Fibroblast of gingiva (primary cell): ENCODE measurements at regions not wholly inside any gene's neighbourhood (a gene's known extent, or its start where the extent isn't known, plus 50 kb on each side); places are given as distances from the start of the nearest gene placed in this dataset.
"Not testable (repeated sequence)": the region's sequence is repeated elsewhere in the genome, so short reads cannot be mapped to it uniquely, and the experiment has no call there.

ENCODE experiments used
- DNase-seq: peaks from one replicate; pipeline ENCODE4 v3.0.0-alpha.2; 2011; ENCODE audit warnings: low read depth

- DNase-seq, result no peak
Measured at GRCh38 chr1:194930132-194930531, 1678.1 kb downstream of the KCNT2 start.

GRCh38 chr1:194929357-194929756 lies 1678.9 kb downstream of the KCNT2 start:
- no peak for DNase-seq

GRCh38 chr1:194919146-194919545 lies 1689.1 kb downstream of the KCNT2 start:
- DNase-seq, result no peak

- no peak for DNase-seq
Measured at GRCh38 chr1:194917769-194918168, 1690.5 kb downstream of the KCNT2 start.

- no peak for DNase-seq
Measured at GRCh38 chr1:194908643-194909042, 1699.6 kb downstream of the KCNT2 start.

- no peak for DNase-seq
Measured at GRCh38 chr1:194903524-194903923, 1704.7 kb downstream of the KCNT2 start.

- DNase-seq, result no peak
Measured at GRCh38 chr1:194889310-194889709, 1702.9 kb upstream of the B3GALT2 start.

- DNase-seq, result no peak
Measured at GRCh38 chr1:194870860-194871259, 1684.4 kb upstream of the B3GALT2 start.

GRCh38 chr1:194866153-194866552 lies 1679.7 kb upstream of the B3GALT2 start:
- no peak for DNase-seq

- DNase-seq, result no peak
Measured at GRCh38 chr1:194865383-194865782, 1679.0 kb upstream of the B3GALT2 start.

GRCh38 chr1:194862129-194862528 lies 1675.7 kb upstream of the B3GALT2 start:
- DNase-seq, result no peak

GRCh38 chr1:194860248-194861201 lies 1674.1 kb upstream of the B3GALT2 start:
- DNase-seq, result no peak

- DNase-seq, result not testable (repeated sequence)
Measured at GRCh38 chr1:194859481-194860154, 1673.2 kb upstream of the B3GALT2 start.

GRCh38 chr1:194858811-194859480 lies 1672.5 kb upstream of the B3GALT2 start:
- not testable (repeated sequence) for DNase-seq

- DNase-seq, result no peak
Measured at GRCh38 chr1:194857413-194857812, 1671.0 kb upstream of the B3GALT2 start.

- DNase-seq, result no peak
Measured at GRCh38 chr1:194848846-194849245, 1662.4 kb upstream of the B3GALT2 start.

GRCh38 chr1:194846488-194846887 lies 1660.1 kb upstream of the B3GALT2 start:
- no peak for DNase-seq

GRCh38 chr1:194843077-194843476 lies 1656.7 kb upstream of the B3GALT2 start:
- no peak for DNase-seq

GRCh38 chr1:194833111-194833510 lies 1646.7 kb upstream of the B3GALT2 start:
- no peak for DNase-seq

- not testable (repeated sequence) for DNase-seq
Measured at GRCh38 chr1:194831595-194831994, 1645.2 kb upstream of the B3GALT2 start.

GRCh38 chr1:194830387-194830786 lies 1644.0 kb upstream of the B3GALT2 start:
- DNase-seq, result no peak

- no peak for DNase-seq
Measured at GRCh38 chr1:194829492-194829891, 1643.1 kb upstream of the B3GALT2 start.

- no peak for DNase-seq
Measured at GRCh38 chr1:194825382-194825781, 1639.0 kb upstream of the B3GALT2 start.
